Esophagus muscularis mucosa (tissue), 4 donors: ENCODE measurements at regions not wholly inside any gene's neighbourhood (a gene's known extent, or its start where the extent isn't known, plus 50 kb on each side); places are given as distances from the start of the nearest gene placed in this dataset.
"Not testable (repeated sequence)": the region's sequence is repeated elsewhere in the genome, so short reads cannot be mapped to it uniquely, and the experiment has no call there.

Source experiments
- DNase-seq: peaks from one replicate; pipeline ENCODE4 v3.0.0-alpha.2; 2017; ENCODE audit errors: extremely low spot score
- H3K27ac ChIP-seq, 4 donors: fragments of 200-600 bp; sonication (generic); replicated peaks in 1 of 4; 1 replicate in 3 of 4; 2 replicates in 1 of 4; pipeline ENCODE4 v1.5.1; 2016 to 2019; ENCODE audit warnings: mild to moderate bottlenecking in 1 of 4
- H3K27me3 ChIP-seq, 4 donors: fragments of 200-600 bp; sonication (generic); one replicate each; pipeline versions ENCODE4 v1.5.1 to v1.6.0; 2016 to 2019
- H3K36me3 ChIP-seq, 4 donors: fragments of 200-600 bp; sonication (generic); one replicate each; pipeline ENCODE4 v1.5.1; 2016 to 2019
- H3K4me1 ChIP-seq, 4 donors: fragments of 200-600 bp; sonication (generic); one replicate each; pipeline ENCODE4 v1.5.1; 2016 to 2019
- H3K4me3 ChIP-seq, 4 donors: fragments of 200-600 bp; sonication (generic); 1 replicate in 2 of 4; 2 replicates in 2 of 4; pipeline ENCODE4 v1.5.1; 2016 to 2019; ENCODE audit warnings: mild to moderate bottlenecking in 4 of 4, moderate library complexity in 1 of 4
- H3K9me3 ChIP-seq, 4 donors: fragments of 200-600 bp; sonication (generic); 1 replicate in 3 of 4; 2 replicates in 1 of 4; pipeline ENCODE4 v1.5.1; 2016 to 2019
- EP300 ChIP-seq: sonication (generic); formaldehyde crosslinking; IDR thresholded peaks from one replicate; pipeline ENCODE4 v1.6.1; 2017; ENCODE audit warnings: antibody characterized with exemption
- POLR2A ChIP-seq: fragments of 450-650 bp; IDR thresholded peaks from one replicate; pipeline ENCODE4 v1.6.1; 2017; ENCODE audit warnings: antibody characterized with exemption, moderate library complexity, mild to moderate bottlenecking, low read depth
- POLR2AphosphoS5 ChIP-seq, 2 donors: sonication (generic); formaldehyde crosslinking; IDR thresholded peaks; one replicate each; pipeline ENCODE4 v1.6.1; 2017; ENCODE audit warnings: antibody characterized with exemption in 2 of 2
- WGBS: methylation state at CpG from one replicate; pipeline ENCODE4 v1.1.5; 2018; 5-methylcytosine and 5-hydroxymethylcytosine counted together
- intact Hi-C: fragments of 100-400 bp; cut with DNase I; formaldehyde crosslinking; loops from one replicate; pipeline ENCODE4 v1.15.1; 2023
- TF ChIP-seq, protein P1 (sequence below), 3 experiments: fragments of 200-600 bp in 2 of 3; fragments of 450-650 bp in 1 of 3; sonication (generic) in 2 of 3; IDR thresholded peaks; one replicate each; pipeline ENCODE4 v1.5.1; 2017 to 2019; ENCODE audit warnings: antibody characterized with exemption in 3 of 3, mild to moderate bottlenecking in 2 of 3, moderate library complexity in 1 of 3

DNA sequence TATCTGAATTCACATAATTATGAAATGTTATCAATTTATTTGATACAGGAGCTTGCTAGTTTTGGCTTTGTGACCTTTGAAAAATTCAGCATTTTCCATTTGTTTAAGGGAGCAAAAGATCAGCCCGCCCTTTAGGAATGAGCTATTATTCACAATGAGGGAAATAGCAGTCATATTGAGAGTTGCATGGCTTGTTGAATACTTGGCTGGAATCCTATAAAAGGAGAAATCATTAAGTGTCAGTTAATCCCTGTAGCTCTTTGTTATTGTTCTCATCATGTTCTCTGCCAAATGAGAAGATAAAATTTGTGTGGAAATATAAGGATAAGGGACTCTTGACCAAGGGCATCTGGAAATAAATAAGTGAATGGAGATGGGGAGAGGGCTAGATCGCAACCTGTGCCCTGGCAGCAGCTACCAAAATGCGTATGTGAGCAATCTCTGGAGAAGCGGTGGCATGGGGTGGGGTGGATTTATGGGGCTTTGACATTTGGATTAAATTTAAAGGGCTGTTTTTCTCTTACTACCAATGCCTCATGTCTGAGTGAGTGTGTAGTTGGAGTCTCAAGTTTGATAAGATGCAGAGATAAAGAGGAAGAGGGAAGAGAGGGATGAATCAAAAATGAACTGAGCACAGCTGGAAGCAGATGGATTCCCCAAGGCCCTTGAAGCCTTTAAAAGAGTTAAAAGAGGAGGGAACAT lies 237.6 kb downstream of the NNT start:
- no peak overlapping the region for H3K27ac ChIP-seq
- TF ChIP-seq EP300: no peak
- TF ChIP-seq, protein P1, sequence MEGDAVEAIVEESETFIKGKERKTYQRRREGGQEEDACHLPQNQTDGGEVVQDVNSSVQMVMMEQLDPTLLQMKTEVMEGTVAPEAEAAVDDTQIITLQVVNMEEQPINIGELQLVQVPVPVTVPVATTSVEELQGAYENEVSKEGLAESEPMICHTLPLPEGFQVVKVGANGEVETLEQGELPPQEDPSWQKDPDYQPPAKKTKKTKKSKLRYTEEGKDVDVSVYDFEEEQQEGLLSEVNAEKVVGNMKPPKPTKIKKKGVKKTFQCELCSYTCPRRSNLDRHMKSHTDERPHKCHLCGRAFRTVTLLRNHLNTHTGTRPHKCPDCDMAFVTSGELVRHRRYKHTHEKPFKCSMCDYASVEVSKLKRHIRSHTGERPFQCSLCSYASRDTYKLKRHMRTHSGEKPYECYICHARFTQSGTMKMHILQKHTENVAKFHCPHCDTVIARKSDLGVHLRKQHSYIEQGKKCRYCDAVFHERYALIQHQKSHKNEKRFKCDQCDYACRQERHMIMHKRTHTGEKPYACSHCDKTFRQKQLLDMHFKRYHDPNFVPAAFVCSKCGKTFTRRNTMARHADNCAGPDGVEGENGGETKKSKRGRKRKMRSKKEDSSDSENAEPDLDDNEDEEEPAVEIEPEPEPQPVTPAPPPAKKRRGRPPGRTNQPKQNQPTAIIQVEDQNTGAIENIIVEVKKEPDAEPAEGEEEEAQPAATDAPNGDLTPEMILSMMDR (IDR thresholded peaks at IDR 0.05): no peak
- intact Hi-C loops: no loop called here
- no peak for DNase-seq
- H3K4me3 ChIP-seq: no peak overlapping the region
- H3K27me3 ChIP-seq: no peaks in the 10 kb centered on the region
- H3K9me3 ChIP-seq: no peaks in the 10 kb centered on the region
- no peaks in the 10 kb centered on the region for H3K4me1 ChIP-seq
- H3K36me3 ChIP-seq: no peaks in the 10 kb centered on the region
- WGBS: 62% methylated on average over 4 of the region's 4 CpGs

DNA sequence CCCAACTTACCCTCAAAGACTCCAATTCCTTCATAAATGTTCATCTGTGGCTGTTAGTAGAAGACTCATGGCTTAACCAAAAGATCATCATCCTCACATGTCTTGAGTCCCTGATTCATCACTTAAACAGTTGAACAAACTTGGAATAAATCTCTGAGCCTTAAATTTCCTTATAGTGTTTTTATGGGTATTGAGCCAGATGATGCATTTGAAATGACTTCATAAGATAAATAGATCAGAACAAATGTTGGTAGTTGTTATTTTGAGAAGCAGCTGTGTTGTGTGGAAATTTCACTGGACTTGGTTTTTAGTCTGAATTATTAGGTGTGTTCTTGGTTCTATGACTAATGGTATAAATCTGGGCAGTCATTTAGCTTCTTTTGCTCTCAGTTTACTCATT lies 236.2 kb downstream of the NNT start:
- no peaks in the 10 kb centered on the region for H3K4me1 ChIP-seq
- no peaks in the 10 kb centered on the region for H3K27me3 ChIP-seq
- no peak overlapping the region for H3K4me3 ChIP-seq
- intact Hi-C loops: no loop called here
- no peak for DNase-seq
- no peaks in the 10 kb centered on the region for H3K9me3 ChIP-seq
- H3K27ac ChIP-seq: no peak overlapping the region
- no peaks in the 10 kb centered on the region for H3K36me3 ChIP-seq
- TF ChIP-seq POLR2A (no peak), EP300 (no peak), POLR2AphosphoS5 (IDR thresholded peaks at IDR 0.05) (no peak)
- TF ChIP-seq, protein P1 (IDR thresholded peaks at IDR 0.05): no peak

DNA sequence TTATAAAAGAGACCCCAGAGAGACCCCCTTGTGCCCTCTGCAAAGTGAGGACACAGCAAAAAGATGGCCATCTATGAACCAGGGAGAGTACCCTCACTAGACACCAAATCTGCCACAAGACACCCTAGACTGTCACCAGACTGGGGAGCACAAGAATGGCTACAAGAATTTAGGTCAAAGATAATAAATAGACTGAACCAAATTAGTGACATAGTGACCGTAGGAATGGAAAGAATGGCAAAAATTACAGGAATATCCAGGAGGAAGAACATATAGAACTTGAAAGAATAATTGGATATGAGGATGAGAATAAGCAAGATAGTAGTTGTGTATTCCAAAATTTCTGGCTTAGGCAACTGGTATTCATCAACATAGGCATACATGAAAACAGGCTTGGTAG lies 235.0 kb downstream of the NNT start:
- Histone ChIP-seq H3K4me1 (no peaks in the 10 kb centered on the region), H3K9me3 (no peaks in the 10 kb centered on the region), H3K27ac (no peak overlapping the region), H3K4me3 (no peak overlapping the region), H3K27me3 (no peaks in the 10 kb centered on the region), H3K36me3 (no peaks in the 10 kb centered on the region)
- WGBS: 80% methylated on average over 1 of the region's 1 CpG
- DNase-seq: no peak
- intact Hi-C loops: no loop called here
- TF ChIP-seq EP300 (no peak), POLR2AphosphoS5 (IDR thresholded peaks at IDR 0.05) (no peak), POLR2A (no peak)
- TF ChIP-seq, protein P1 (IDR thresholded peaks at IDR 0.05): no peak

DNA sequence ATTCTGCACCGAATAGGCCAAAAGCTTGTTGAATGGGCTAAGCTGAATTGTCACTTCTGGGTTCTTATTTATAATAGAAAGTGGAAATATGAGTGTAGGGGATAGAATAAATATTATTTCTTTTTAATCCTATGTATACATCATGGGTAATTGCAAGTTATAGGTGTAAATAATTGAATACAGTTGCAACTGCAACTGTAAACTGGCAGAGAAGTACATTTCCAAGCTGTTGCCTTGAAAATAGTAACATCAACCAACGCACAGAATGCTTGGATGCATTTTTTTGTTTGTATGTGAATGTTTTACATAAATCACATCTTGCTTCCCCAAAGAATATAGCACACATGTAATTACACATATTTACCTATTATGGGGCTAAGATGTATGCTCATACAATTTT lies 234.1 kb downstream of the NNT start:
- H3K9me3 ChIP-seq: no peaks in the 10 kb centered on the region
- H3K27ac ChIP-seq: no peak overlapping the region
- H3K36me3 ChIP-seq: no peaks in the 10 kb centered on the region
- intact Hi-C loops: no loop called here
- WGBS: 55% methylated on average over 2 of the region's 2 CpGs
- no peaks in the 10 kb centered on the region for H3K27me3 ChIP-seq
- no peak overlapping the region for H3K4me3 ChIP-seq
- DNase-seq: no peak
- TF ChIP-seq, protein P1 (IDR thresholded peaks at IDR 0.05): no peak
- no peak for TF ChIP-seq POLR2AphosphoS5 (IDR thresholded peaks at IDR 0.05)
- TF ChIP-seq EP300: no peak
- TF ChIP-seq POLR2A: no peak
- no peaks in the 10 kb centered on the region for H3K4me1 ChIP-seq

DNA sequence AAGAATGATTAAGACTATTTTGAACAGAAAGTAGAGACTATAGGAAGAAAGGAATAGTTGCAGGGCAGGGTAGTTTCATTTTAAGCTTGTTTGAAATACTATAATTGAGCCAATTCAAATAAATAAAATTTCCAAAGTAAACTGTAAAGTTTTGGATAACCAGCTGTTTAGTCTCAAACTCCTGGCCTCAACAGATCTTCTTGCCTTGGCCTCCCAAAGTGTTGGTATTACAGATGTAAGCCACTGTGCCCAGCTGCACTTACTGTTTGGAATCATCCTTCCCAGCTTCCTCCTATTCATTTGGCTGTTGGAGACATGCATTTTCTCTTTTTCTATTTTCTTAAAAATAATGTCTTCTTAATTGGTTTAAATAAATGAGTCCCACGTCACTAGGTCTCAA lies 231.0 kb downstream of the NNT start:
- H3K4me1 ChIP-seq: no peaks in the 10 kb centered on the region
- H3K27ac ChIP-seq: no peak overlapping the region
- intact Hi-C loops: no loop called here
- no peak for DNase-seq
- H3K4me3 ChIP-seq: no peak overlapping the region
- peaks cover 0 to 5% (median 2%) of the 10 kb centered on the region in 4 donors for H3K9me3 ChIP-seq
- TF ChIP-seq POLR2A (no peak), POLR2AphosphoS5 (IDR thresholded peaks at IDR 0.05) (no peak), EP300 (no peak)
- TF ChIP-seq, protein P1 (IDR thresholded peaks at IDR 0.05): no peak
- H3K27me3 ChIP-seq: no peaks in the 10 kb centered on the region
- 75% methylated on average over 1 of the region's 1 CpG for WGBS
- no peaks in the 10 kb centered on the region for H3K36me3 ChIP-seq

DNA sequence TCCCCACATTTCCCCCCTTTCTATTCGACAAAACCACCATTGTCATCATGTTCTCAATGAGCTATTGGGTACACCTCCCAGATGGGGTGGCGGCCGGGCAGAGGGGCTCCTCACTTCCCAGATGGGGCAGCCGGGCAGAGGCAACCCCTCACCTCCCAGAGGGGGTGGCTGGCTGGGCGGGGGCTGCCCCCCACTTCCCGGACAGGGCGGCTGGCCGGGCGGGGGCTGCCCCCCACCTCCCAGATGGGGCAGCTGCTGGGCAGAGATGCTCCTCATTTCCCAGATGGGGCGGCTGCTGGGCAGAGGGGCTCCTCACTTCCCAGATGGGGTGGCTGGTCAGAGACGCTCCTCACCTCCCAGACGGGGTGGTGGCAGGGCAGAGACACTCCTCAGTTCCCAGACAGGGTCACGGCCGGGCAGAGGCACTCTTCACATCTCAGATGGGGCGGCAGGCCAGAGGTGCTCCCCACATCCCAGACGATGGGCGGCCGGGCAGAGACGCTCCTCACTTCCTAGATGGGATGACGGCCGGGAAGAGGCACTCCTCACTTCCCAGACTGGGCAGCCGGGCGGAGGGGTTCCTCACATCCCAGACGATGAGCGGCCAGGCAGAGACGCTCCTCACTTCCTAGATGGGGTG lies 221.5 kb downstream of the NNT start:
- H3K4me3 ChIP-seq, DNase-seq, H3K9me3 ChIP-seq, intact Hi-C loops, H3K27ac ChIP-seq, H3K4me1 ChIP-seq, H3K27me3 ChIP-seq, H3K36me3 ChIP-seq: not testable (repeated sequence)
- WGBS: 87% methylated on average over 13 of the region's 26 CpGs

DNA sequence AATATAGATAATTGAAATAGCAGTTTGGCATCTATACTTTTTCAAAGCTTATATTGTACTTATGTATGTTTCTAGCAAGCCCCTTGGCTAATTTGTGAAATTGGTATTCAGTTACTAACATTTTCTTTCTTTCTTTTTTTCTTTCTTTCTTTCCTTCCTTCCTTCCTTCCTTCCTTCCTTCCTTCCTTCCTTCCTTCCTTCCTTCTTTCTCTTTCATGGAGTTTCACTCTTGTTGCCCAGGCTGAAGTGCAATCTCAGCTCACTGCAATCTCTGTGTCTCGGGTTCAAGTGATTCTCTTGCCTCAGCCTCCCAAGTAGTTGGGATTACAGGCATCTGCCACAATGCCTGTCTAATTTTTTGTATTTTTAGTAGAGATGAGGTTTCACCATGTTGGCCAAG lies 215.4 kb downstream of the NNT start:
- H3K9me3 ChIP-seq: peaks cover 0 to 32% (median 20%) of the 10 kb centered on the region in 4 donors
- H3K4me3 ChIP-seq, H3K36me3 ChIP-seq, DNase-seq, intact Hi-C loops, H3K27ac ChIP-seq, H3K27me3 ChIP-seq, H3K4me1 ChIP-seq: not testable (repeated sequence)
- WGBS: 100% methylated on average over 1 of the region's 1 CpG
